ENCODE measurements at regions not wholly inside any gene's neighbourhood (a gene's known extent, or its start where the extent isn't known, plus 50 kb on each side); places are given as distances from the start of the nearest gene placed in this dataset.

GRCh38 chrX:6614506-6614905, 79.6 kb upstream of the VCX3A start:
- TF ChIP-seq CTCF (IDR thresholded peaks at IDR 0.05; ENCODE audit: insufficient read depth, low read length), result no peak
- TF ChIP-seq REST (IDR thresholded peaks at IDR 0.05; ENCODE audit: insufficient replicate concordance, low read depth), result no peak
- TF ChIP-seq POLR2AphosphoS5 (IDR thresholded peaks at IDR 0.05; ENCODE audit: low read depth), result no peak
